ENCODE measurements at regions not wholly inside any gene's neighbourhood (a gene's known extent, or its start where the extent isn't known, plus 50 kb on each side); places are given as distances from the start of the nearest gene placed in this dataset.

DNA sequence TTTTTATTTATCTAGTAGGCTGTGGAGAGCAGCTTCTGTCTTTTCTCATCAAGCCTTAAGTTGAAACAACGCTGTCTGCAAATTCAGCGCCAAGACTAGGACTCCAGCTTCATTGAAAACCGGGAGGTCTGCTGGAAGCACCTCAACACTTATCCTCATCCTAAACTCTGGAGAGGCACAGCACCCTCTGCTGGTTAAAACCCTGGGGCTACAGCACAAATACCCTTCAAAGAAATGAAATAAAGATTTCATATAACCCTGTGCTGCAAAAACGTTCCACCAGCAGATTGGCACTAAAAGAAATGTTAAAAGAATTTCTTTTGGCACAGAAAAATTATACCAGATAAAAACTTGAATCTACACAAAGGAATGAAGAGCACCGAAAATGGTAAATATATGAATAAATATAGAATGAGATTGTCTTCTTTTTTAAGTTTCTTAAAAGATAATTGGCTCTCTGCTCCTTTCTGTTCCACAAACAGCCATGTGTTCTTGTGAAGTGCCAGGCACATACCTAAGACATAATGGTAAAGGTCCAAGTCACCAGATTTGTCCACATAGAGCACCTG is 227.7 kb upstream of the SAMSN1 start:
- in situ Hi-C loops (cut with HindIII; ENCODE audit: low sequenced_read_pairs): no loop called here
- DNase-seq (ENCODE audit: low read depth, low spot score): peak; percentile 19
- TF ChIP-seq, protein P1, sequence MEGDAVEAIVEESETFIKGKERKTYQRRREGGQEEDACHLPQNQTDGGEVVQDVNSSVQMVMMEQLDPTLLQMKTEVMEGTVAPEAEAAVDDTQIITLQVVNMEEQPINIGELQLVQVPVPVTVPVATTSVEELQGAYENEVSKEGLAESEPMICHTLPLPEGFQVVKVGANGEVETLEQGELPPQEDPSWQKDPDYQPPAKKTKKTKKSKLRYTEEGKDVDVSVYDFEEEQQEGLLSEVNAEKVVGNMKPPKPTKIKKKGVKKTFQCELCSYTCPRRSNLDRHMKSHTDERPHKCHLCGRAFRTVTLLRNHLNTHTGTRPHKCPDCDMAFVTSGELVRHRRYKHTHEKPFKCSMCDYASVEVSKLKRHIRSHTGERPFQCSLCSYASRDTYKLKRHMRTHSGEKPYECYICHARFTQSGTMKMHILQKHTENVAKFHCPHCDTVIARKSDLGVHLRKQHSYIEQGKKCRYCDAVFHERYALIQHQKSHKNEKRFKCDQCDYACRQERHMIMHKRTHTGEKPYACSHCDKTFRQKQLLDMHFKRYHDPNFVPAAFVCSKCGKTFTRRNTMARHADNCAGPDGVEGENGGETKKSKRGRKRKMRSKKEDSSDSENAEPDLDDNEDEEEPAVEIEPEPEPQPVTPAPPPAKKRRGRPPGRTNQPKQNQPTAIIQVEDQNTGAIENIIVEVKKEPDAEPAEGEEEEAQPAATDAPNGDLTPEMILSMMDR (IDR thresholded peaks at IDR 0.05; ENCODE audit: low read depth, low read length): peak; percentile 46
- no peak overlapping the region for H3K4me3 ChIP-seq (ENCODE audit: low read depth, low read length)

DNA sequence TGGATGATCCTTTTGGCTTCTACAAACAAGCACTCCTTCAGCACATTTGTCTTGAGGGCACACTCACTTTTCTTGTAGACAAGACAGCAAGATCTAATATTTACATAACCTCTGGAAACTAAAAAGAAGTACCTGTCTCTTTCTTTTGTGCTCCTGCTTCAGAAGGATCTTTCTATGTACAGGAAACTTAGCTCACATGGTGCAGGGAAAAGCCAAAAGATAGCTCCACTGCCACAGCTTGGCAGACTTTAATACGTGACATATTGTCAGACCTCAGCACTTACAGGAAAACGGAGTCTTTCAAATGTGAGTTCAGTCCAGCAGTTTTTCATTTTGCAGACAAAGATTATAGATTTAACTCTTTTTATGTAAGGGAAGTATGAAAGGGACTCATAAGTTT is 225.5 kb upstream of the SAMSN1 start:
- in situ Hi-C loops (cut with HindIII; ENCODE audit: low sequenced_read_pairs): no loop called here
- DNase-seq (ENCODE audit: low read depth, low spot score): no peak
- TF ChIP-seq, protein P1 (IDR thresholded peaks at IDR 0.05; ENCODE audit: low read depth, low read length): no peak
- H3K4me3 ChIP-seq (ENCODE audit: low read depth, low read length): no peak overlapping the region

DNA sequence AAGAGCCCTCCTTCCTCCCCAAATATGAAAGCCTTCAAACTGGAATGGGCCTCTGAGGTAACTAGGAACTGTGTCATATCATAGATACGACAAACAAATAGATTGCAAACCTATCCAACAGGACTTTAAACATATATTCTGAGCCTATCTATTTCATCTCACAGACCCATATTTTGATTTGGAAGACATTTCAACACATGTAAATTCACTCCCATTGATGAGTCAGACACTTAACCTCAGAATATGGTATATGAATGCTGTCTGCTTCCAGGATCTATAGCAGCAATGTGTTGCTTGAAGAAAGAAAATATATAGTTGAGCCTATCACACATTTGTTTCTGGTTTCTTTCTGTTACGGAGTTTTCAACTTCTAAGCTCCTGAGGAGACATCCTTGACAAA is 221.9 kb upstream of the SAMSN1 start:
- in situ Hi-C loops (cut with HindIII; ENCODE audit: low sequenced_read_pairs): no loop called here
- DNase-seq (ENCODE audit: low read depth, low spot score): no peak
- H3K4me3 ChIP-seq (ENCODE audit: low read depth, low read length): no peak overlapping the region
- TF ChIP-seq, protein P1 (IDR thresholded peaks at IDR 0.05; ENCODE audit: low read depth, low read length): no peak

DNA sequence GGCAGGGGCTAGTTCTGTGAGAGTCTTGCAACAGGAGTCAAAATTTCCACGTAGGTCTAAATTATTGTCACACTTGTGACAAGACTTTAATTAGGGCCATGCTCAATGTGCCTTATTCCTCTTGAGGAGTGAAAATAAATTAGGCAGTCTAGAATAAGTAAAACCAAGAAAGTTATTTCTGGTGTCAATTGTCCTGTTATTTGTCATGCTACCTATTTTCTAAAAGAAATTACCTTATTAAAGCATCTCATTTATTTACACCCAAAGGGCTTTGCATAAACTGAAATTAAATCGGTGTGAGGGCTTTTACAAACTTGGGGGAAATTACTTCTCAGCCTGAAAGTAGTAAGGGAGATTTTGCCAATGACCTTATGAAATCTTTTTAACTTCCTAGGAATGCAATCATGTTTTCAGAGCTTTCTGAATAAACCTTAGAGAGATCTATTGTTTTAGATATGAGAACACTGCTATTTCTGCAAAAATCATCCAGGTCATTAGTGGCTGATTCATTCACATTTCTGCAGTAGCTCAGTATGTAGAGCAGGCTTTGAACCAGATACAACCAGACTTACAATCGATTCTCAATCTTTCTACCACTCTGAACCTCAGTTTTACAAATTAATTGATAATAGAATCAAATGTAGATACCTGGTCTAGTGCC is 221.2 kb upstream of the SAMSN1 start:
- TF ChIP-seq, protein P1 (IDR thresholded peaks at IDR 0.05; ENCODE audit: low read depth, low read length): no peak
- DNase-seq (ENCODE audit: low read depth, low spot score): no peak
- in situ Hi-C loops (cut with HindIII; ENCODE audit: low sequenced_read_pairs): no loop called here
- H3K4me3 ChIP-seq (ENCODE audit: low read depth, low read length): no peak overlapping the region

DNA sequence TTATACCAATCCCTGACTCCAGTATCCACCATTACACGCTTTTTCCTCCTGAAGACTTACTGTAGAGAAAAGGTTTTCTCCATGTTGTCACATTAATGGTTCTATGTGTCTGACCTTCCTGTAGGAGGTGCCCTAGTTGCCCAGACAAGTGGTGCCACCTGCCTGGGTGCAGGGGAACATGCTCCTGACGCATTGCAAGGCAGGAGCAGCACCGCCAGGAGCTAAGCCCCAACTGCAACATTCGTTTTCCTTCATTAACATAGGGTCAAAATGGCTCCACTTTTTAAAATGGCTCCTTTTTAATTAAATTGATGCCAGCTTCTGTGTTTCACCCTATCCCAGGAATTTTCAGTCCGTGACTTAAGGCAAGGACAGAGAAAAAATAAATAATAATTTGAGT is 220.1 kb upstream of the SAMSN1 start:
- in situ Hi-C loops (cut with HindIII; ENCODE audit: low sequenced_read_pairs): no loop called here
- no peak for DNase-seq (ENCODE audit: low read depth, low spot score)
- H3K4me3 ChIP-seq (ENCODE audit: low read depth, low read length): no peak overlapping the region
- TF ChIP-seq, protein P1 (IDR thresholded peaks at IDR 0.05; ENCODE audit: low read depth, low read length): no peak

DNA sequence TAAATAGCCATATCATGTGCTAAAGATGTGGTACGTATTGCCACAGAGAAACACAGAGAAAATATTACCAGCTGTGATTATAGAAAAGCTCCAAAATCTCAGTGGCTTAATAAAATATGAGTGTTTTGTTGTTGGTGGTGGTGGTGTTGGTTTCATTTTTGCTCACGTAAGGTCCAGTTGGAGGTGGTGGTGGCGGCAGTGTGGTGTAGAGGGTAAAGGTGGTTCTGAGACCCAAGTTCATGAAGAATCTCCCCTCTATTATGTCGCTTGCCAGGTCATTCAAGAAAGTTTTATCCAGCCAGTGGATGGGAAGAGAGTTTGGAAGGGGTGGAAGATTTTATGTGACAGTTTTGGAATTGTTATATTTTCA is 217.6 kb upstream of the SAMSN1 start:
- DNase-seq (ENCODE audit: low read depth, low spot score): no peak
- H3K4me3 ChIP-seq (ENCODE audit: low read depth, low read length): no peak overlapping the region
- in situ Hi-C loops (cut with HindIII; ENCODE audit: low sequenced_read_pairs): no loop called here
- TF ChIP-seq, protein P1 (IDR thresholded peaks at IDR 0.05; ENCODE audit: low read depth, low read length): no peak
